BLaER1 (cell line): ENCODE measurements at regions not wholly inside any gene's neighbourhood (a gene's known extent, or its start where the extent isn't known, plus 50 kb on each side); places are given as distances from the start of the nearest gene placed in this dataset.

Source experiments
- H3K27ac ChIP-seq: shearing (Covaris generic); formaldehyde crosslinking; 2 replicates; pipeline ENCODE4 v1.8.1; 2022
- H3K27me3 ChIP-seq: shearing (Covaris generic); formaldehyde crosslinking; 2 replicates; pipeline ENCODE4 v1.8.1; 2022
- H3K36me3 ChIP-seq: shearing (Covaris generic); formaldehyde crosslinking; 2 replicates; pipeline ENCODE4 v1.8.1; 2022
- H3K4me1 ChIP-seq: shearing (Covaris generic); formaldehyde crosslinking; 2 replicates; pipeline ENCODE4 v1.8.1; 2022
- H3K4me2 ChIP-seq: shearing (Covaris generic); formaldehyde crosslinking; 2 replicates; pipeline ENCODE4 v1.8.1; 2022
- H3K4me3 ChIP-seq: shearing (Covaris generic); formaldehyde crosslinking; 2 replicates; pipeline ENCODE4 v1.8.1; 2022
- H3K9ac ChIP-seq: shearing (Covaris generic); formaldehyde crosslinking; 2 replicates; pipeline ENCODE4 v1.8.1; 2022
- H3K9me3 ChIP-seq: shearing (Covaris generic); formaldehyde crosslinking; 2 replicates; pipeline ENCODE4 v1.8.1; 2022
- H4K20me1 ChIP-seq: shearing (Covaris generic); formaldehyde crosslinking; 2 replicates; pipeline ENCODE4 v1.8.1; 2022
- Cebpa-rat ChIP-seq: shearing (Covaris generic); IDR thresholded peaks from 2 replicates; pipeline ENCODE4 v1.8.1; 2022

GRCh38 chr18:7395566-7395965, 164.7 kb downstream of the LRRC30 start:
- Histone ChIP-seq H3K9ac (no peak overlapping the region), H3K9me3 (no peaks in the 10 kb centered on the region), H3K27ac (no peak overlapping the region), H3K4me3 (no peak overlapping the region), H3K36me3 (no peaks in the 10 kb centered on the region), H3K4me2 (no peak overlapping the region), H4K20me1 (no peaks in the 10 kb centered on the region), H3K4me1 (no peaks in the 10 kb centered on the region), H3K27me3 (no peaks in the 10 kb centered on the region)
- no peak for TF ChIP-seq Cebpa-rat

GRCh38 chr18:7413906-7414305, 153.2 kb upstream of the PTPRM start:
- Histone ChIP-seq H3K27me3 (peaks cover 5% of the 10 kb centered on the region; the same call in 1 of the 2 replicates), H3K4me3 (no peak overlapping the region), H3K36me3 (no peaks in the 10 kb centered on the region), H3K4me2 (no peak overlapping the region), H3K9ac (no peak overlapping the region), H3K9me3 (no peaks in the 10 kb centered on the region), H4K20me1 (no peaks in the 10 kb centered on the region), H3K27ac (no peak overlapping the region), H3K4me1 (peaks cover 19% of the 10 kb centered on the region)
- TF ChIP-seq Cebpa-rat = no peak

GRCh38 chr18:7414459-7414858, 152.7 kb upstream of the PTPRM start:
- peak overlapping the region; percentile 77 for H3K4me2 ChIP-seq
- no peaks in the 10 kb centered on the region for H4K20me1 ChIP-seq
- H3K27ac ChIP-seq = no peak overlapping the region
- no peaks in the 10 kb centered on the region for H3K36me3 ChIP-seq
- H3K4me1 ChIP-seq = peaks cover 19% of the 10 kb centered on the region
- H3K27me3 ChIP-seq = peaks cover 5% of the 10 kb centered on the region; the same call in 1 of the 2 replicates
- no peak overlapping the region for H3K9ac ChIP-seq
- no peaks in the 10 kb centered on the region for H3K9me3 ChIP-seq
- TF ChIP-seq Cebpa-rat = no peak
- no peak overlapping the region for H3K4me3 ChIP-seq

GRCh38 chr18:7415081-7415894, 151.8 kb upstream of the PTPRM start:
- peaks cover 5% of the 10 kb centered on the region; the same call in 1 of the 2 replicates for H3K27me3 ChIP-seq
- H3K4me1 ChIP-seq = peaks cover 19% of the 10 kb centered on the region
- TF ChIP-seq Cebpa-rat = no peak
- no peak overlapping the region for H3K27ac ChIP-seq
- H4K20me1 ChIP-seq = no peaks in the 10 kb centered on the region
- no peaks in the 10 kb centered on the region for H3K9me3 ChIP-seq
- H3K36me3 ChIP-seq = no peaks in the 10 kb centered on the region
- H3K4me3 ChIP-seq = no peak overlapping the region
- no peak overlapping the region for H3K9ac ChIP-seq
- peak overlapping the region; percentile 77 for H3K4me2 ChIP-seq

GRCh38 chr18:7417727-7418126, 149.4 kb upstream of the PTPRM start:
- H3K27me3 ChIP-seq = peaks cover 5% of the 10 kb centered on the region; the same call in 1 of the 2 replicates
- no peak overlapping the region for H3K4me3 ChIP-seq
- no peak overlapping the region for H3K4me2 ChIP-seq
- H4K20me1 ChIP-seq = no peaks in the 10 kb centered on the region
- no peaks in the 10 kb centered on the region for H3K36me3 ChIP-seq
- no peaks in the 10 kb centered on the region for H3K9me3 ChIP-seq
- no peak overlapping the region for H3K27ac ChIP-seq
- H3K9ac ChIP-seq = no peak overlapping the region
- peaks cover 19% of the 10 kb centered on the region for H3K4me1 ChIP-seq
- TF ChIP-seq Cebpa-rat = no peak

GRCh38 chr18:7429831-7430230, 137.3 kb upstream of the PTPRM start:
- peaks cover 11% of the 10 kb centered on the region for H3K4me1 ChIP-seq
- no peak overlapping the region for H3K4me2 ChIP-seq
- no peaks in the 10 kb centered on the region for H3K27me3 ChIP-seq
- H3K27ac ChIP-seq = no peak overlapping the region
- no peak overlapping the region for H3K9ac ChIP-seq
- TF ChIP-seq Cebpa-rat = no peak
- no peaks in the 10 kb centered on the region for H3K36me3 ChIP-seq
- H3K9me3 ChIP-seq = peaks cover 4% of the 10 kb centered on the region
- H4K20me1 ChIP-seq = no peaks in the 10 kb centered on the region
- no peak overlapping the region for H3K4me3 ChIP-seq

- peak overlapping the region; percentile 28 for H3K4me2 ChIP-seq
- H3K9me3 ChIP-seq = no peaks in the 10 kb centered on the region
- H3K4me3 ChIP-seq = no peak overlapping the region
- no peak overlapping the region for H3K27ac ChIP-seq
- H4K20me1 ChIP-seq = no peaks in the 10 kb centered on the region
- H3K36me3 ChIP-seq = no peaks in the 10 kb centered on the region
- H3K4me1 ChIP-seq = peaks cover 26% of the 10 kb centered on the region
- no peaks in the 10 kb centered on the region for H3K27me3 ChIP-seq
- TF ChIP-seq Cebpa-rat = no peak
- H3K9ac ChIP-seq = no peak overlapping the region
Measured at GRCh38 chr18:7436166-7436565, 130.9 kb upstream of the PTPRM start.

- no peak overlapping the region for H3K4me3 ChIP-seq
- H4K20me1 ChIP-seq = no peaks in the 10 kb centered on the region
- peaks cover 17% of the 10 kb centered on the region for H3K4me1 ChIP-seq
- no peaks in the 10 kb centered on the region for H3K27me3 ChIP-seq
- no peak overlapping the region for H3K9ac ChIP-seq
- no peak for TF ChIP-seq Cebpa-rat
- H3K4me2 ChIP-seq = no peak overlapping the region
- H3K27ac ChIP-seq = no peak overlapping the region
- no peaks in the 10 kb centered on the region for H3K36me3 ChIP-seq
- H3K9me3 ChIP-seq = no peaks in the 10 kb centered on the region
Measured at GRCh38 chr18:7437870-7438269, 129.2 kb upstream of the PTPRM start.

- no peaks in the 10 kb centered on the region for H3K27me3 ChIP-seq
- H4K20me1 ChIP-seq = no peaks in the 10 kb centered on the region
- peaks cover 15% of the 10 kb centered on the region for H3K4me1 ChIP-seq
- no peak for TF ChIP-seq Cebpa-rat
- no peak overlapping the region for H3K9ac ChIP-seq
- H3K36me3 ChIP-seq = no peaks in the 10 kb centered on the region
- H3K4me2 ChIP-seq = no peak overlapping the region
- H3K4me3 ChIP-seq = no peak overlapping the region
- no peak overlapping the region for H3K27ac ChIP-seq
- no peaks in the 10 kb centered on the region for H3K9me3 ChIP-seq
Measured at GRCh38 chr18:7438646-7439045, 128.5 kb upstream of the PTPRM start.

GRCh38 chr18:7447318-7448028, 119.6 kb upstream of the PTPRM start:
- no peak for TF ChIP-seq Cebpa-rat
- Histone ChIP-seq H3K4me2 (no peak overlapping the region), H3K36me3 (no peaks in the 10 kb centered on the region)

More at GRCh38 chr18:7447318-7448028, 119.6 kb upstream of the PTPRM start:
- Histone ChIP-seq H3K4me3 (no peak overlapping the region), H3K4me1 (no peaks in the 10 kb centered on the region), H3K27ac (no peak overlapping the region), H3K9me3 (no peaks in the 10 kb centered on the region), H4K20me1 (no peaks in the 10 kb centered on the region), H3K9ac (no peak overlapping the region), H3K27me3 (no peaks in the 10 kb centered on the region)
